Transverse colon (tissue), 4 donors: ENCODE measurements at regions not wholly inside any gene's neighbourhood (a gene's known extent, or its start where the extent isn't known, plus 50 kb on each side); places are given as distances from the start of the nearest gene placed in this dataset.

Source experiments
- EP300 ChIP-seq: sonication (generic); formaldehyde crosslinking; IDR thresholded peaks from one replicate; pipeline ENCODE4 v1.6.1; 2017; ENCODE audit warnings: antibody characterized with exemption, low read depth
- POLR2AphosphoS5 ChIP-seq, 3 donors: sonication (generic); formaldehyde crosslinking; IDR thresholded peaks; one replicate each; pipeline ENCODE4 v1.6.1; 2016; ENCODE audit warnings: antibody characterized with exemption in 3 of 3
- TF ChIP-seq, protein P1 (sequence below), 5 experiments: fragments of 200-600 bp in 3 of 5; fragments of 450-650 bp in 2 of 5; sonication (generic) in 3 of 5; IDR thresholded peaks; 1 replicate in 2 of 5; 2 replicates in 3 of 5; pipeline ENCODE4 v1.5.1; 2016 to 2017; ENCODE audit warnings: antibody characterized with exemption in 5 of 5, inconsistent platforms in 3 of 5, mild to moderate bottlenecking in 2 of 5, moderate library complexity in 1 of 5

DNA sequence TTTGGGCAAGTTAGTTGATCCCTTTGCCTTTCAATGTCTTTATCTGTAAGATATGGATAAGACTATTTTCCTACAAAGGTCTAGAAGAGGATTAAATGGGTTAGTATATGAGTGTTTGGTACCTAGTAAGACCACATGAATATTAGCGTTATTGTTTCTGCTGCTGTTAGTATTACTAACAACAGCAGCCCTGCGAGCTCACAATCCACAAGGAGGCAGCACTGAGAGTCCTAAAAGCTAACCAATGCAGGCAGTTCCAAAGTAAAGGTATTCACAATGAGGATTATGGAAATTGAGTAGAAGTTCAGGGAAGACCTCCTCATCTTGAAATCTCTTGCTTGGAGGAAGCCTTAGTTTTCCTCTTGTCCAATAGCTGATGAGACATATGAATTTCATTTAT is 248.9 kb downstream of the TDRD15 start:
- TF ChIP-seq, protein P1, sequence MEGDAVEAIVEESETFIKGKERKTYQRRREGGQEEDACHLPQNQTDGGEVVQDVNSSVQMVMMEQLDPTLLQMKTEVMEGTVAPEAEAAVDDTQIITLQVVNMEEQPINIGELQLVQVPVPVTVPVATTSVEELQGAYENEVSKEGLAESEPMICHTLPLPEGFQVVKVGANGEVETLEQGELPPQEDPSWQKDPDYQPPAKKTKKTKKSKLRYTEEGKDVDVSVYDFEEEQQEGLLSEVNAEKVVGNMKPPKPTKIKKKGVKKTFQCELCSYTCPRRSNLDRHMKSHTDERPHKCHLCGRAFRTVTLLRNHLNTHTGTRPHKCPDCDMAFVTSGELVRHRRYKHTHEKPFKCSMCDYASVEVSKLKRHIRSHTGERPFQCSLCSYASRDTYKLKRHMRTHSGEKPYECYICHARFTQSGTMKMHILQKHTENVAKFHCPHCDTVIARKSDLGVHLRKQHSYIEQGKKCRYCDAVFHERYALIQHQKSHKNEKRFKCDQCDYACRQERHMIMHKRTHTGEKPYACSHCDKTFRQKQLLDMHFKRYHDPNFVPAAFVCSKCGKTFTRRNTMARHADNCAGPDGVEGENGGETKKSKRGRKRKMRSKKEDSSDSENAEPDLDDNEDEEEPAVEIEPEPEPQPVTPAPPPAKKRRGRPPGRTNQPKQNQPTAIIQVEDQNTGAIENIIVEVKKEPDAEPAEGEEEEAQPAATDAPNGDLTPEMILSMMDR (IDR thresholded peaks at IDR 0.05), result peak in 2 of 5 experiments; percentile 11 to 23
- no peak for TF ChIP-seq EP300
- TF ChIP-seq POLR2AphosphoS5 (IDR thresholded peaks at IDR 0.05), result no peak
